Activated CD8-positive, alpha-beta memory T cell treated with anti-CD3 and anti-CD28 coated beads for 24 hours (primary cell): ENCODE measurements at regions not wholly inside any gene's neighbourhood (a gene's known extent, or its start where the extent isn't known, plus 50 kb on each side); places are given as distances from the start of the nearest gene placed in this dataset.

ENCODE experiments used
- DNase-seq: peaks from one replicate; pipeline ENCODE4 v3.0.0-alpha.2; 2020

DNA sequence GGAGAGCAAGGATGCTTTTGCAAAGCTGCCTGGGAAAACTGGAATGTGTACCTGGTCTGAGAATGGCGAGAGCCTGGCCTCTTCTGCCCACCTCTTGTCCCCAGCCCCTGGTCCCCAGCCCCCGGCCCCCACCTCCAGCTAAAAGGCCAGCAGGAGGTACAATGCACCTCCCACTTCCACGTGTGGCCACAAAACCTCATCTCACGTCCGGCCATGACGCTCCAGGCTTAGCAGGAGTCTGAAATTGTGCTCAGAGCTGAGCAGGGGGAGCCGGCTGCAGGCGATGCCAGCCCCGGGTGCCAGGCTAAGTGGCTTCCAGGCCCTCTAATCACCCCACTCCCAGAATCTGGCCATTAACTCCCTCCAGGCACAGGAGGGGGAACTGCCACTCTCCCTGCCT lies 83.1 kb upstream of the PRR20G start:
- no peak for DNase-seq

- DNase-seq: no peak
These were observed 81.6 kb upstream of the PRR20G start for GRCh38 chr3:127369356-127369935.

GRCh38 chr3:127368186-127369032 lies 80.6 kb upstream of the PRR20G start:
- DNase-seq: no peak

- no peak for DNase-seq
These were observed 79.7 kb upstream of the PRR20G start for GRCh38 chr3:127367593-127367992.

GRCh38 chr3:127366383-127366782 lies 78.5 kb upstream of the PRR20G start:
- DNase-seq: no peak

- DNase-seq: no peak
These were observed 77.4 kb upstream of the PRR20G start for GRCh38 chr3:127365163-127365798.

- DNase-seq: no peak
These were observed 76.0 kb upstream of the PRR20G start for GRCh38 chr3:127363891-127364290.

DNA sequence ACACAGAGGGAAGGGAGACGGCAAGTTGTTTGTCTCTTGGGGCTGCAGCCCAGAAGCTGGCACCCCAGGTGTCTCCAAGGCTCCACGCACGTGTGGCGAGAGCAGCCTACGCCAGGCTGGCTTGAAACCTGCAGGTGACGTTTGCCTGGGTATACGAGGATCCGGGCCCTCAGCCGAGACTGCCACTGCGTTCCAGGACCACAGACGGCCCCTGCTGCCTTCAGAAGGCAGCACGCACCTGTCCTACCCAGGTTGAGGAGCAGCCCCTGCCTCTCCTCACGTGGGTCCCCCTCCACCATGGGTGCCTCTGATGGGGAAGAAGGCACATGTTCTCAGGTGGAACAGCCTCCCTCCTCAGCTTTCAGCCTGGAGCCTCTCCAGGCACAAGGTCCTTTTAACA lies 75.3 kb upstream of the PRR20G start:
- no peak for DNase-seq

DNA sequence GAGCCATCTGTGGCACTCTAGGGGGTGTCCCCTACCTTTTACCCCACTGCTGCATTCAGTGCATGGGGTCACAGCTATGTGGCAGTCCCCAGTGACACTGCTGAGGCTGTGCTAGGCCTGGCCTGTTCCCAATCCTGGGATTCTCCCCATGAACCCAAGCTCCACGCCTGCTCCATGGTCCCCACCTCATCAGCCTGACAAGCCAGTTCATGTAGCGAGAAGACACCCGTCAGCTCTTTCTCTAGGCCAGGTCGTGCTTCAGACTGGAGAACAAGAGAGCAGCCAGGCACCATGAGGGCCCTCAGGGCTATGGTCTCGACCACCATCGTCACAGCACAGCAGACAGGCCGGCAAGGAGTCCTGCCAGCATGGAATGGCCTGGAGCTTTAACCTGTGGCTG lies 72.8 kb upstream of the PRR20G start:
- no peak for DNase-seq

GRCh38 chr3:127358641-127359040 lies 70.8 kb upstream of the PRR20G start:
- no peak for DNase-seq

- DNase-seq: no peak
These were observed 68.5 kb upstream of the PRR20G start for GRCh38 chr3:127356381-127356780.

GRCh38 chr3:127354761-127355160 lies 66.9 kb upstream of the PRR20G start:
- no peak for DNase-seq

GRCh38 chr3:127352612-127353011 lies 64.8 kb upstream of the PRR20G start:
- DNase-seq: no peak

DNA sequence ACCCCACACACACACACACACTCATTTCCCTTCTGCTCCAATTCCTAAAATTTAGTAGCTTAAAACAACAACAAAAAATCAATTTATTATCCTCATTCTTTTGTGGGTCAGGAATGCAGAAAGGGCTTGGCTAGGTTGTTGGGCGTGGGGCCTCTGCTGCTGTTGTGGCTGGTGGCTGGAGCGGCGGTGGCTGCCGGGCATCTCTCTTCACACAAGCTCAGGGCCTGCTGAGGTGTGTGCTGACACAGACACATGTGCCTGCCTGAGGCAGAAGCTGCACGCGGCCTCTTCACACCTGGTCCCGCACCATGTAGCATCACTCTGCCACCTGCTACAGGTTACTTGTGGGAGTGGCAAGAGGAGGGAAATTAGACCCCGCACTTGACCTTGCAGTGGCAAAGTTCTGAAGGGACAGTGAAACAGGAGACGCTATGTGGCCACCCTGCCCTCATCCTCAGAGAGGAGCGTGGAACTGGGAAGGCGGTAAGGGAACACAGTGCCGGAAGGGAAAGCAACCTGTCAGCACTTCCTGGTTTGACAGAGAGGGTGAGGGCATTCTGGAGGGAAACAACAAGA lies 64.0 kb upstream of the PRR20G start:
- DNase-seq: no peak

GRCh38 chr3:127351321-127351720 lies 63.5 kb upstream of the PRR20G start:
- DNase-seq: no peak

DNA sequence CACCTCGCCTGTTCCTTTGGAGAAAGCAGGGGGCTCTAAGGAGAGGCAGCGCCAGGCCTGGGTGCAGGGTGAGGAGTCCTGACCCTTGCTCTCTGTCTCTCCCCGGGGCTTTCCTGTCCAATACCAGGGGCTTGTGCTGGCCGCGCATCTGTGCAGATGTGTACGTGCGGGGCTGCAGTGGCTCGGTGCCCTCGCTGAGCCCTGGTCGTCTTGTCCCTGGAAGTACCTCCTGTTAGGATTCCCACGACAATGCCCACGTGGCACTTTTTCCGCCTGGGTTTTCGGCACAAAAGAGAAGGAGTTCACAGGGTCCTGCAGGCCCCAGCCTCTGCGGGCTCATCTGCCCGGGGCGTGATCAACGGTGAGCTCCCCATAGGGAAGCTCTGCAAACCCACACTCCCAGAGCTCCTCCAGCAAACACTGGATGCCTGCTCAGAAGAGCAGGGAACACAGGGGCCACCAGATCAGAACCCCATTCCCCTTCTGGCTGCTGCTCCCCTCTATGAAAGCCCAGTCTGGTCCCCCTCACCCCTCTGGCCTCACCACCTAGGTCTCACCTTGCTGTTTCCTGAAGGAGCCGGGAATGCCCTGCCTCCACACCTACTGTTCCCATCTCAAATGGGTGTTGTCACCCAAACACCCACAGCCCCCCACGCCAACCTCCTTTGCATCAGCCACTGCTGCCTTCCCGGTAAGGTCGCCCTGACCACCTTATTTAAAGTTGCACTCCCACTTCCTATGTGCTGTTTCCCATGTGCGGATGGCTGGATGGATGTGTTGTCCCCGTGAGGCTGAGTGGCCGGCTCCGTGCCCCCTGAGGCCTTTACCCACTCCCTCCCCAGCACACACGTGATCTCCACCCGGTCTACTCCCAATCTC lies 62.6 kb upstream of the PRR20G start:
- no peak for DNase-seq

- no peak for DNase-seq
These were observed 61.8 kb upstream of the PRR20G start for GRCh38 chr3:127349501-127350171.

- DNase-seq: no peak
These were observed 54.9 kb upstream of the PRR20G start for GRCh38 chr3:127342735-127343134.

- no peak for DNase-seq
These were observed 52.3 kb upstream of the PRR20G start for GRCh38 chr3:127339928-127340861.

GRCh38 chr3:127339016-127339415 lies 51.2 kb upstream of the PRR20G start:
- no peak for DNase-seq

DNA sequence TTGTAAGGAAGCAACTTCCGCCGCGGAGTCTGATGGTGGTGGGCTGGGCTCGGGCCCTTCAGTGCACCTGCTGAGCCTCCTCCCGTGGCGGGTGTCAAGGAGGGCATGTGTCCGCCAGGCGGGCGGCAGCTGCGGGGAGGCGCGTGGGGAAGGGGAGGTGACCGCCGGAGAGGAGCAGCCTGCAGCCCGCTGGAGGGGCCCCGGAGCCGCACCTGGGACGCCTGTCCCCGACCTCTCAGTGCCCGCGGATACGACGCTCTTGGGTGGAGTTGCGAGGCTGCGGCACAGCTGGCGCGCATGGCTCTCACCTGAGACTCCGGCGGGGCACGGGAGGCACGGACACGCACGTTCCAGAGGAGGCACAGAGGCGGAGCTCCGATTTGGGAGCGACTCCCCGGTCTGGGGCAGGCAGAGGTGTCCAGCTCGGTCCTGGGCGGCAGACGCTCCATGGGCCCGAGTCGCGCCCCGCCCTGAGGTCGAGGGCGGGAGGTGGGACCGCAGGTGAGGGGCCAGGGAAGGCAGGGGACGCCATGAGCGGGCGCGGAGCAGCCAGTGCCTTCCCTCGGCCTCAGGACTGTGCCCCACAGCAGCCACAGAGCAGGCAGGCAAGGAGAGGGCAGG lies 50.2 kb upstream of the PRR20G start:
- DNase-seq: no peak
